GM19372 (cell line): ENCODE measurements at regions not wholly inside any gene's neighbourhood (a gene's known extent, or its start where the extent isn't known, plus 50 kb on each side); places are given as distances from the start of the nearest gene placed in this dataset.

Source experiments
- ATAC-seq: cut with Tn5 transposase; IDR thresholded peaks from one replicate; pipeline ENCODE4 v1.9.1; 2021; ENCODE audit warnings: mild to moderate bottlenecking, low read depth, moderate library complexity; ENCODE audit not compliant: unreplicated experiment

GRCh38 chr11:16685914-16686313 is 52.5 kb upstream of the C11orf58 start:
- no peak for ATAC-seq

- ATAC-seq = no peak
Measured at GRCh38 chr11:16678466-16679116, 59.9 kb upstream of the C11orf58 start.

- ATAC-seq = no peak
Measured at GRCh38 chr11:16669799-16670415, 68.5 kb upstream of the C11orf58 start.

- ATAC-seq = no peak
Measured at GRCh38 chr11:16632295-16633200, 105.9 kb upstream of the C11orf58 start.

GRCh38 chr11:16630651-16631050 is 107.8 kb upstream of the C11orf58 start:
- ATAC-seq = no peak

- ATAC-seq = no peak
Measured at GRCh38 chr11:16618431-16618830, 120.0 kb upstream of the C11orf58 start.

GRCh38 chr11:16615480-16615879 is 123.0 kb upstream of the C11orf58 start:
- no peak for ATAC-seq

GRCh38 chr11:16613512-16614381 is 124.7 kb upstream of the C11orf58 start:
- ATAC-seq = peak; percentile 99

GRCh38 chr11:16613262-16613511 is 125.3 kb upstream of the C11orf58 start:
- peak; percentile 19 for ATAC-seq

GRCh38 chr11:16612566-16613261 is 125.7 kb upstream of the C11orf58 start:
- no peak for ATAC-seq

GRCh38 chr11:16611926-16612565 is 126.4 kb upstream of the C11orf58 start:
- no peak for ATAC-seq

GRCh38 chr11:16611401-16611921 is 127.0 kb upstream of the C11orf58 start:
- ATAC-seq = no peak

- no peak for ATAC-seq
Measured at GRCh38 chr11:16610738-16611388, 127.6 kb upstream of the C11orf58 start.

- ATAC-seq = no peak
Measured at GRCh38 chr11:16610213-16610737, 128.2 kb upstream of the C11orf58 start.

- no peak for ATAC-seq
Measured at GRCh38 chr11:16609769-16610168, 128.7 kb upstream of the C11orf58 start.

GRCh38 chr11:16607675-16608644 is 130.5 kb upstream of the C11orf58 start:
- no peak for ATAC-seq
